Activated B cell treated with CpG ODN at 0.5 μM for 24 hours (primary cell): ENCODE measurements at regions not wholly inside any gene's neighbourhood (a gene's known extent, or its start where the extent isn't known, plus 50 kb on each side); places are given as distances from the start of the nearest gene placed in this dataset.

Source experiments
- ATAC-seq: fragments of 200-7000 bp; cut with Tn5 transposase; one replicate; pipeline ENCODE4 v1.10.0; 2021; ENCODE audit warnings: low read depth, mild to moderate bottlenecking, moderate library complexity
- CTCF ChIA-PET: fragments of 350-600 bp; sonication (Branson Sonifier 250); formaldehyde crosslinking; loops from one replicate; lab custom pipeline; 2021; ENCODE audit warnings: antibody characterized with exemption; lab: Charles Lee
- POLR2A ChIA-PET: fragments of 350-600 bp; sonication (Branson Sonifier 250); formaldehyde crosslinking; loops from one replicate; lab custom pipeline; 2021; ENCODE audit warnings: antibody characterized with exemption; lab: Charles Lee
- DNase-seq: peaks from one replicate; pipeline ENCODE4 v3.0.0; 2022
- H3K27ac Mint-ChIP-seq: one replicate; pipeline ENCODE4 v1.8.0; 2020; ENCODE audit warnings: mixed read lengths
- H3K27me3 Mint-ChIP-seq: one replicate; pipeline ENCODE4 v1.8.0; 2021; ENCODE audit warnings: mixed read lengths
- H3K36me3 Mint-ChIP-seq: one replicate; pipeline ENCODE4 v1.8.0; 2021; ENCODE audit warnings: low read depth, mixed read lengths
- H3K4me1 Mint-ChIP-seq: one replicate; pipeline ENCODE4 v1.8.0; 2021; ENCODE audit warnings: mixed read lengths
- H3K4me3 Mint-ChIP-seq: one replicate; pipeline ENCODE4 v1.8.0; 2020; ENCODE audit warnings: mild to moderate bottlenecking, mixed read lengths
- H3K9me3 Mint-ChIP-seq: one replicate; pipeline ENCODE4 v1.8.0; 2020; ENCODE audit warnings: mixed read lengths
- intact Hi-C: fragments of 100-400 bp; cut with micrococcal nuclease; formaldehyde crosslinking; loops from one replicate; pipeline ENCODE4 v1.15.1; 2024
- TF ChIP-seq, protein P1 (sequence below): fragments of 200-600 bp; IDR thresholded peaks from one replicate; pipeline ENCODE4 v1.8.0; 2022; ENCODE audit warnings: antibody characterized with exemption, mild to moderate bottlenecking

DNA sequence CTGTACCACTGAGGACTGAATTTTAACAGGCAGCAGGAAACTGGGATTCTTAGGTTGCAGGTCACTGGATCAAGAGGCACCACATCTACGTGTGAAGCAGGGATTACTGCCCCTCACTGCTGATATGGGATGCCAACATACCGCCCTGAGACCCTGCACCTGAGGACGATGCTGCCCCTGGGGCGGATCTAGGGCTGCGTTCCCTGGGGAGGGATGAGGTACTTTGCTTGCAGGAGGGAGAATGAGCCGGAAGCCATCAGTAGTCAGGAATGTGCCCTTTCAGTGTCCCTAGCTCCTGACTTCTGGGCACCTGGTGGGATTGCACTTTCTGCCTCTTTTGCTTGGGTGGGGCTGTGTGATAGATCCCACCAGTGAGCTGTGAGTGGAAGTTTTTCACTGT lies 122.8 kb downstream of the RPLP1 start:
- TF ChIP-seq, protein P1, sequence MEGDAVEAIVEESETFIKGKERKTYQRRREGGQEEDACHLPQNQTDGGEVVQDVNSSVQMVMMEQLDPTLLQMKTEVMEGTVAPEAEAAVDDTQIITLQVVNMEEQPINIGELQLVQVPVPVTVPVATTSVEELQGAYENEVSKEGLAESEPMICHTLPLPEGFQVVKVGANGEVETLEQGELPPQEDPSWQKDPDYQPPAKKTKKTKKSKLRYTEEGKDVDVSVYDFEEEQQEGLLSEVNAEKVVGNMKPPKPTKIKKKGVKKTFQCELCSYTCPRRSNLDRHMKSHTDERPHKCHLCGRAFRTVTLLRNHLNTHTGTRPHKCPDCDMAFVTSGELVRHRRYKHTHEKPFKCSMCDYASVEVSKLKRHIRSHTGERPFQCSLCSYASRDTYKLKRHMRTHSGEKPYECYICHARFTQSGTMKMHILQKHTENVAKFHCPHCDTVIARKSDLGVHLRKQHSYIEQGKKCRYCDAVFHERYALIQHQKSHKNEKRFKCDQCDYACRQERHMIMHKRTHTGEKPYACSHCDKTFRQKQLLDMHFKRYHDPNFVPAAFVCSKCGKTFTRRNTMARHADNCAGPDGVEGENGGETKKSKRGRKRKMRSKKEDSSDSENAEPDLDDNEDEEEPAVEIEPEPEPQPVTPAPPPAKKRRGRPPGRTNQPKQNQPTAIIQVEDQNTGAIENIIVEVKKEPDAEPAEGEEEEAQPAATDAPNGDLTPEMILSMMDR: no peak
- ChIA-PET POLR2A (no interaction called here), CTCF (interaction anchor here (0.6 to 2.8 kb wide), 10 partner anchors 18 to 1147 kb away, joined by 3 to 22 read pairs (median 6); no protein-coding TSS in a partner anchor)
- Mint-ChIP-seq H3K4me3 (no peak overlapping the region), H3K9me3 (no peaks in the 10 kb centered on the region), H3K27ac (no peak overlapping the region), H3K36me3 (no peaks in the 10 kb centered on the region), H3K27me3 (peaks cover 14% of the 10 kb centered on the region), H3K4me1 (peaks cover 14% of the 10 kb centered on the region)
- DNase-seq (no peak), ATAC-seq (no peak)
- intact Hi-C loops: loop anchor here (5.0 to 10.0 kb wide), 6 partner anchors 98 to 1149 kb away; no protein-coding TSS in a partner anchor

DNA sequence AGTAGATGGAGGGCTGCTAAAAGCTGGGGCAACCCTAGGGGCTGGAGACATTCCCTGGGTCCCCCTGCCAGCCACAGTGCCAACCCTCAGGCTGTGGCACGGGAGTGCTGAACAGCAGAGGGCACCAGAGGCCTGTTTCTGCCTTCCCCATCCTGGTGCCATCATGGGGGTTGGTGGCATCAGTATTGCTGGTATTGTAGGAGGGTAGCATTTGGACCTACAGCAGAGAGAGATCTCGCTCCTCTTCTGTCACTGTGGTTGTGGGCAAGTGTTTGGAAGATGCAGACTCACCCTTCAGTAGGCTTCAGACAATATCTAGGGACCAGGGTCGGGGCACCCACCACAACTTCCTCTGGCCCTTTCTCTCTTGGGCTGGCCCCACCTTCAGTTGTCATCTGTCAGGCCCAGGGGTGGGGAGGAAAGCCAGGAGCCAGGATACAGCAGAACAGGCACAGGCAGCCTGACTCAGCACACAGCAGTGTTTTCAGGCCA lies 123.5 kb downstream of the RPLP1 start:
- Mint-ChIP-seq H3K27me3 (peaks cover 11% of the 10 kb centered on the region), H3K36me3 (no peaks in the 10 kb centered on the region), H3K27ac (no peak overlapping the region), H3K4me1 (peaks cover 14% of the 10 kb centered on the region), H3K4me3 (no peak overlapping the region), H3K9me3 (no peaks in the 10 kb centered on the region)
- ChIA-PET CTCF (interaction anchor here (0.6 to 2.8 kb wide), 16 partner anchors 19 to 1146 kb away, joined by 3 to 22 read pairs (median 4); partner anchors contain the start of gene TLE3), POLR2A (no interaction called here)
- intact Hi-C loops: loop anchor here (1.0 to 10.0 kb wide), 15 partner anchors 99 to 1237 kb away; partner anchors contain the start of gene TLE3
- DNase-seq (peak; percentile 57), ATAC-seq (peak; percentile 83)
- TF ChIP-seq, protein P1: no peak

DNA sequence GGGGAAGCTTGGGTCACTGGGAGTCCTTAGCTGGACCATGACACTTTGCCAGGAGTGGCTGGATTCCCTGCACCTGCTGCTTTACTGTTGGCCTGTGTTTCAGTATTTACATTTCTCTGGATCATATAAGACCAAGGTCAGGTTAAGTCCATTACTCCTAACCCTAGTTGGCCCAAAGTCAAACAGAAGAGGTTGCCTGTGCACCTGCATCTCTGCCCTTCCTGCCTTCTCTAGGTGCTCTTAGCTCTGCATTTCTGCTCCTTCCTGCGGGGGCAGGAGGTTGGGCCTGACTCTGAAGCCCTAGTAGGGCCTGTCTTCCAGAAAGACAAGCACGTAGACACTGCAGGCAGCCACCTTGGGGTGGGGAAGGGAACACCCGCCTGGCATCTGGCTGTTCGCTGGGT lies 124.3 kb downstream of the RPLP1 start:
- H3K27ac Mint-ChIP-seq: no peak overlapping the region
- H3K27me3 Mint-ChIP-seq: peaks cover 12% of the 10 kb centered on the region
- POLR2A ChIA-PET: interaction anchor here (1.0 to 1.4 kb wide), 2 partner anchors 521 to 917 kb away, joined by 3 to 6 read pairs; partner anchors contain the start of gene TLE3
- ATAC-seq: no peak
- intact Hi-C loops: loop anchor here (1.0 to 10.0 kb wide), 15 partner anchors 100 to 1236 kb away; partner anchors contain the start of gene TLE3
- no peaks in the 10 kb centered on the region for H3K36me3 Mint-ChIP-seq
- H3K4me3 Mint-ChIP-seq: no peak overlapping the region
- TF ChIP-seq, protein P1: no peak
- DNase-seq: no peak
- CTCF ChIA-PET: interaction anchor here (0.7 to 2.8 kb wide), 15 partner anchors 151 to 1146 kb away, joined by 3 to 22 read pairs (median 4); partner anchors contain the start of gene TLE3
- no peaks in the 10 kb centered on the region for H3K9me3 Mint-ChIP-seq
- peaks cover 14% of the 10 kb centered on the region for H3K4me1 Mint-ChIP-seq

DNA sequence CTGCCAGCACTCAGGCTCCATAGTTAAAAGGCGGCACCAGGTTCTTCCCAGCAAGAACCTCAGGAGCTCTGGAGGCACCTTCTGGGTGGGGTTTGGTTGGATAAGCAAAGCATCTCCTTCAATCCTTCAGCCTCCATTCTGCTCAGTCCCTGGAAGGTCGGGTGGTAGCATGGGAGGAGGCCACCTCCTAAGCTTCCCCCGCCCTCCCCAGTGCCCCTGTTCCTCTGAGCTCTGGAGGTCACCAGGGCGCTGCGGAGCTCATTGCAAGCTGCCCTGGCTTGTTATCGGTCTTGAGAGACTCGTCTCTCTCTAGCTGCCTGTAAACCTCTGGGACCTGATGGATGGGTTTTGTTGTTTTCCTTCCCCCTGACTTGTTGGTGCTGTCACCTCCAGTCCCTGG lies 124.8 kb downstream of the RPLP1 start:
- ATAC-seq (no peak), DNase-seq (no peak)
- Mint-ChIP-seq H3K27me3 (peaks cover 12% of the 10 kb centered on the region), H3K36me3 (no peaks in the 10 kb centered on the region), H3K4me1 (peaks cover 14% of the 10 kb centered on the region), H3K27ac (no peak overlapping the region), H3K9me3 (no peaks in the 10 kb centered on the region), H3K4me3 (no peak overlapping the region)
- ChIA-PET CTCF (interaction anchor here (0.8 to 2.8 kb wide), 10 partner anchors 151 to 1145 kb away, joined by 3 to 22 read pairs (median 4); partner anchors contain the start of gene TLE3), POLR2A (interaction anchor here (1.0 to 1.4 kb wide), 2 partner anchors 520 to 916 kb away, joined by 3 to 6 read pairs; partner anchors contain the start of gene TLE3)
- TF ChIP-seq, protein P1: no peak
- intact Hi-C loops: loop anchor here (2.0 to 10.0 kb wide), 10 partner anchors 100 to 1235 kb away; partner anchors contain the start of gene TLE3

DNA sequence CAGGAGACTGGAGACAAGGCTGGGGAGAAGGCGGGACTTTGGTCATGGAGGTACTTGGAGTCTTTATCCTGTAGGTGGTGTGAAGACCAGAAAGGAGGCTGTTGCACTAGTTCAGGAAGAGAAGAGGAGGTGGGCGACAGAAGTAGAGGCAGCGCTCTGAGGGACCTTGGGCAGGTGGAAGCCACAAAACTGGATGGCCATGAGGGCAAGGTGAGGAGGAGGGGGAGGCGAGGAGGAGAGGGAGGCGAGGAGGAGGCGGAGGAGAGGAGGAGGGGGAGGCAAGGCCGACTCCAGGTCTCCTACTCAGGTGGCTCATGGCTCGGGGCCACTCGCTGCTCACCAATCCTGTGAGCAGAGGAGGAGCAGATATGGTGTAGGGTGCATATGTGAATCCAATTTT lies 125.6 kb downstream of the RPLP1 start:
- intact Hi-C loops: loop anchor here (5.0 to 10.0 kb wide), 6 partner anchors 101 to 1147 kb away; no protein-coding TSS in a partner anchor
- TF ChIP-seq, protein P1: no peak
- POLR2A ChIA-PET: no interaction called here
- Mint-ChIP-seq H3K27me3 (peaks cover 12% of the 10 kb centered on the region), H3K27ac (no peak overlapping the region), H3K9me3 (no peaks in the 10 kb centered on the region), H3K4me1 (peaks cover 16% of the 10 kb centered on the region), H3K4me3 (no peak overlapping the region), H3K36me3 (no peaks in the 10 kb centered on the region)
- ATAC-seq (no peak), DNase-seq (no peak)
- CTCF ChIA-PET: no interaction called here
